Right ventricle myocardium superior (tissue), 1 donor: ENCODE measurements at regions not wholly inside any gene's neighbourhood (a gene's known extent, or its start where the extent isn't known, plus 50 kb on each side); places are given as distances from the start of the nearest gene placed in this dataset.
"Not testable (repeated sequence)": the region's sequence is repeated elsewhere in the genome, so short reads cannot be mapped to it uniquely, and the experiment has no call there.

Experiments
- ATAC-seq: fragments of 200-7000 bp; cut with Tn5 transposase; one replicate; pipeline ENCODE4 v1.9.1; 2020; ENCODE audit warnings: mild to moderate bottlenecking; ENCODE audit not compliant: poor library complexity
- DNase-seq: peaks from one replicate; pipeline ENCODE4 v3.0.0-alpha.2; 2020
- intact Hi-C: fragments of 100-400 bp; cut with DNase I; formaldehyde crosslinking; loops from one replicate; pipeline ENCODE4 v1.11.2; 2022
- donor health status: DM: no; HTN: yes; CAD: no; lungs with severe emphysema.

- no peak for ATAC-seq
- intact Hi-C loops, result no loop called here
- DNase-seq, result no peak
Measured at GRCh38 chr6:92011681-92012245, 1407.6 kb downstream of the EPHA7 start.

- no peak for ATAC-seq
- intact Hi-C loops, result no loop called here
Measured at GRCh38 chr6:92008757-92009502, 1410.4 kb downstream of the EPHA7 start.

GRCh38 chr6:92000112-92000511, 1413.2 kb upstream of the MAP3K7 start:
- ATAC-seq (no peak), DNase-seq (no peak)
- intact Hi-C loops, result no loop called here

More at GRCh38 chr6:92008757-92009502, 1410.4 kb downstream of the EPHA7 start:
- DNase-seq, result no peak

- intact Hi-C loops, result no loop called here
- DNase-seq, result no peak
- ATAC-seq, result no peak
Measured at GRCh38 chr6:91994787-91995186, 1407.9 kb upstream of the MAP3K7 start.

- no peak for DNase-seq
- ATAC-seq, result no peak
- intact Hi-C loops, result no loop called here
Measured at GRCh38 chr6:91982559-91982958, 1395.7 kb upstream of the MAP3K7 start.

- no peak for ATAC-seq
- intact Hi-C loops, result no loop called here
Measured at GRCh38 chr6:91976797-91977196, 1389.9 kb upstream of the MAP3K7 start.

GRCh38 chr6:91970700-91971099, 1383.8 kb upstream of the MAP3K7 start:
- intact Hi-C loops, result no loop called here
- DNase-seq, result no peak
- no peak for ATAC-seq

More at GRCh38 chr6:91976797-91977196, 1389.9 kb upstream of the MAP3K7 start:
- no peak for DNase-seq

- intact Hi-C loops, result no loop called here
- ATAC-seq (no peak), DNase-seq (no peak)
Measured at GRCh38 chr6:91965872-91966271, 1379.0 kb upstream of the MAP3K7 start.

GRCh38 chr6:91961671-91962070, 1374.8 kb upstream of the MAP3K7 start:
- no peak for ATAC-seq
- intact Hi-C loops, result no loop called here
- DNase-seq, result no peak

GRCh38 chr6:91961236-91961635, 1374.4 kb upstream of the MAP3K7 start:
- intact Hi-C loops, result no loop called here
- ATAC-seq (no peak), DNase-seq (no peak)

GRCh38 chr6:91941838-91942237, 1355.0 kb upstream of the MAP3K7 start:
- no peak for DNase-seq
- intact Hi-C loops, result no loop called here
- no peak for ATAC-seq

- intact Hi-C loops, result no loop called here
- ATAC-seq, result no peak
- DNase-seq, result no peak
Measured at GRCh38 chr6:91940801-91941200, 1353.9 kb upstream of the MAP3K7 start.

GRCh38 chr6:91926827-91927226, 1340.0 kb upstream of the MAP3K7 start:
- no peak for ATAC-seq
- intact Hi-C loops, result no loop called here
- DNase-seq, result no peak

- DNase-seq (no peak), ATAC-seq (no peak)
- intact Hi-C loops, result no loop called here
Measured at GRCh38 chr6:91926361-91926760, 1339.5 kb upstream of the MAP3K7 start.

GRCh38 chr6:91911945-91912344, 1325.1 kb upstream of the MAP3K7 start:
- ATAC-seq (no peak), DNase-seq (no peak)
- intact Hi-C loops, result no loop called here

GRCh38 chr6:91904586-91905164, 1317.8 kb upstream of the MAP3K7 start:
- no peak for ATAC-seq
- intact Hi-C loops, result no loop called here
- DNase-seq, result no peak

GRCh38 chr6:91895599-91896285, 1308.9 kb upstream of the MAP3K7 start:
- DNase-seq (no peak), ATAC-seq (no peak)
- intact Hi-C loops, result no loop called here

GRCh38 chr6:91886183-91886795, 1299.4 kb upstream of the MAP3K7 start:
- ATAC-seq (no peak), DNase-seq (no peak)
- intact Hi-C loops, result no loop called here

- DNase-seq, intact Hi-C loops: not testable (repeated sequence)
Measured at GRCh38 chr6:91881791-91882190, 1294.9 kb upstream of the MAP3K7 start.

More at GRCh38 chr6:91881791-91882190, 1294.9 kb upstream of the MAP3K7 start:
- ATAC-seq, result not testable (repeated sequence)
